Erythroblast (primary cell): ENCODE measurements at regions not wholly inside any gene's neighbourhood (a gene's known extent, or its start where the extent isn't known, plus 50 kb on each side); places are given as distances from the start of the nearest gene placed in this dataset.

Source experiments
- GATA1 ChIP-seq: IDR thresholded peaks from 2 replicates; pipeline ENCODE4 v1.6.1; 2011; ENCODE audit warnings: low read depth, mild to moderate bottlenecking, control low read depth, low read length, moderate library complexity
- POLR2A ChIP-seq: IDR thresholded peaks from 2 replicates; pipeline ENCODE4 v1.6.1; 2011; ENCODE audit warnings: mild to moderate bottlenecking, low read length

DNA sequence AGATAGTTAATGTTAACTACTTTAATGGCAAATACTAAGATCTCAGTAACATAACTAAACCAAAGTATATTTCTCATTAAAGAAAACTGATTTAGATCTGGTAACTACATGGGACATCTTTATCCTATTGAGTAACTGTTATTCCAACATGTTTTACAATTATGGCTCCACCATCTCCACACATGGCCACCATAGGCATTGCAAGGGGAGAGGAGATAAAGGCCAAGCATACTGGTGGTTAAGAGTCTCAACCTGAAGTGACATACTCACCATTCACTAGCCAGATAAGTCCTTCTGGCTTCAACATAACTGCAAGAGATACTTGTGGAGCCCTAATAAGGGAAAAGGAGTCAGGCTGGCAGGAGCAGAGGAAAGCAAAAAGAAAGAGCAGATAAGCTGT is 1586.4 kb upstream of the SPRY2 start:
- TF ChIP-seq POLR2A: no peak
- TF ChIP-seq GATA1: no peak
